Cardiac fibroblast (primary cell): ENCODE measurements at regions not wholly inside any gene's neighbourhood (a gene's known extent, or its start where the extent isn't known, plus 50 kb on each side); places are given as distances from the start of the nearest gene placed in this dataset.

ENCODE experiments used
- DNase-seq, 2 donors: peaks; one replicate each; pipeline versions ENCODE4 v3.0.0 to v3.0.0-alpha.2; 2010; ENCODE audit warnings: low read depth in 2 of 2
- H3K4me3 ChIP-seq, 2 donors: replicated peaks in 1 of 2; 1 replicate in 1 of 2; 2 replicates in 1 of 2; pipeline ENCODE4 v1.5.1; 2011; ENCODE audit warnings: low read depth in 2 of 2, low read length in 2 of 2, mild to moderate bottlenecking in 2 of 2, moderate library complexity in 1 of 2
- TF ChIP-seq, protein P1 (sequence below): IDR thresholded peaks from one replicate; pipeline ENCODE4 v1.5.1; 2011; ENCODE audit warnings: low read depth, mild to moderate bottlenecking, low read length, inconsistent platforms

DNA sequence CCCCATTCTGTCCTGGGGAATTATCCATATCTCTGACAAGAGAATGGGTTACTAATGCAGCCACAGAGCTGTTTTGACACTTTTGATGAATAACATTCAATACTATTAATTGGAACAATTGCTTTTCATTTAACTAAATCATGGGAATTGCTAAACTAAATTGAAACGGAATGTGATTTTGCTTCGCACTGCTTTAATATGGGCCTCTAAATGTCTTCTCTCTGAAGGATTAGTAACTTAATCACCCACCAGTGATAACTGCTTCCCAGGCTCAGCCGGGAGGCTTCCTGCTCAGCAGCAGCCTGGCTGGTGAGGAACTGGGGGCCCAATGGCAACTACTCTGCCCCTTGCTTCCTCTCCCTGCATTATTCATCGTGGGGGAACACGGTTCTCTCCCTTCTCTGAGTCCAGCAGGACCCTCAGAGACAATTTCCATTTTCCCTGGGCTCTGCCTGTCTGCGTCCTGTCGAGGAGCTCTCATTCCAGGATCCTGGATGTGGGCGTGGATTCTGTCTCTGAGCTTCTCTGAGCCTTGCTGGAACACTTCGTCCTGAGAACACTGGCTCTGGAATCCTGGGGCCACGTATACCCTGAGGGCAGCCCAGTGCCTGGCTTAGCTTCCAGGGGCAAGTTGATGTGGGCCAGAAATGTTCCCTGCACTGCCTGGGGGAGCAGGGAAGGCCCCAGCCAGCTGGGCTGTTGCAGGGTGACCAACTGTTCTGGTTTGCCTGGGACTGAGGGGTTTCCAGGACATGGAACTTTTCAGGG lies 308.9 kb downstream of the DHX35 start:
- H3K4me3 ChIP-seq: no peak overlapping the region
- no peak for DNase-seq
- TF ChIP-seq, protein P1, sequence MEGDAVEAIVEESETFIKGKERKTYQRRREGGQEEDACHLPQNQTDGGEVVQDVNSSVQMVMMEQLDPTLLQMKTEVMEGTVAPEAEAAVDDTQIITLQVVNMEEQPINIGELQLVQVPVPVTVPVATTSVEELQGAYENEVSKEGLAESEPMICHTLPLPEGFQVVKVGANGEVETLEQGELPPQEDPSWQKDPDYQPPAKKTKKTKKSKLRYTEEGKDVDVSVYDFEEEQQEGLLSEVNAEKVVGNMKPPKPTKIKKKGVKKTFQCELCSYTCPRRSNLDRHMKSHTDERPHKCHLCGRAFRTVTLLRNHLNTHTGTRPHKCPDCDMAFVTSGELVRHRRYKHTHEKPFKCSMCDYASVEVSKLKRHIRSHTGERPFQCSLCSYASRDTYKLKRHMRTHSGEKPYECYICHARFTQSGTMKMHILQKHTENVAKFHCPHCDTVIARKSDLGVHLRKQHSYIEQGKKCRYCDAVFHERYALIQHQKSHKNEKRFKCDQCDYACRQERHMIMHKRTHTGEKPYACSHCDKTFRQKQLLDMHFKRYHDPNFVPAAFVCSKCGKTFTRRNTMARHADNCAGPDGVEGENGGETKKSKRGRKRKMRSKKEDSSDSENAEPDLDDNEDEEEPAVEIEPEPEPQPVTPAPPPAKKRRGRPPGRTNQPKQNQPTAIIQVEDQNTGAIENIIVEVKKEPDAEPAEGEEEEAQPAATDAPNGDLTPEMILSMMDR: no peak

DNA sequence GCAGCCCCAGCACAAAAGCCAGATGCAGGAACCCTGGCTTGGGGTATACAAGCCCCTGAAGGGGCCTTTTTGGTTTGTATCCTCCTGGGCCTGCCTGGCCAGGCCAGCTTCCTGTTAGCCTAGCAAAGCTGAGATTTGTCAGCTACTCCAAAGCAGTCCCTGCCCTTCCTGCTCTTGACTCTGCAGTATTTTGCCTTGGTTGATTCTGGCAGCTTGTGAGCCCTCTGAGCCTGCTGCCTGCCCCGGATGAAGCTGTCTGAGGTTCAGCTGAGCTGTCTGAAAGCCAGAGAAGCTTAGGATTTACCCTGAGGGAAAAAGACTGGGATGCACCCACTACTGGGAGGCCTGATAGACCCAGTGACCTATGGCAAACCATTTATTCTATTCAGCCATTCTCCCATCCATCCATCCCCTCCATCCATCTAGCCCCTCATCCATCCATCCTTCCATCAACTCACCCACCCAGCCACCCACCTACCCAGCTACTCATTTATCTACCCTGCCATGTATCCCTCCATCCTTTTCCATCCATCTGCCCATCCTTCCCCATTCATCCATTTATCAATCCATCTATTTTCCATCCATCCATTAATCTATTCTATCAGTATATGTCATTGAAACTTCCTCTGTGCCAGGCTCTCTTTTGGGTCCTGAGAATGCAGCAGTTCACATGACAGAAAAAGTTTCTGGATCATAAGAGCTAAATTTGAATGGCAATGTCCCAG lies 307.5 kb downstream of the DHX35 start:
- no peak overlapping the region for H3K4me3 ChIP-seq
- DNase-seq: no peak
- TF ChIP-seq, protein P1: no peak

- no peak overlapping the region for H3K4me3 ChIP-seq
- TF ChIP-seq, protein P1: peak; percentile 88
- DNase-seq: peak; percentile 34 to 36
Measured at GRCh38 chr20:39268981-39269461, 306.9 kb downstream of the DHX35 start.

- TF ChIP-seq, protein P1: no peak
- no peak overlapping the region for H3K4me3 ChIP-seq
- DNase-seq: no peak
Measured at GRCh38 chr20:39268491-39268951, 306.4 kb downstream of the DHX35 start.

DNA sequence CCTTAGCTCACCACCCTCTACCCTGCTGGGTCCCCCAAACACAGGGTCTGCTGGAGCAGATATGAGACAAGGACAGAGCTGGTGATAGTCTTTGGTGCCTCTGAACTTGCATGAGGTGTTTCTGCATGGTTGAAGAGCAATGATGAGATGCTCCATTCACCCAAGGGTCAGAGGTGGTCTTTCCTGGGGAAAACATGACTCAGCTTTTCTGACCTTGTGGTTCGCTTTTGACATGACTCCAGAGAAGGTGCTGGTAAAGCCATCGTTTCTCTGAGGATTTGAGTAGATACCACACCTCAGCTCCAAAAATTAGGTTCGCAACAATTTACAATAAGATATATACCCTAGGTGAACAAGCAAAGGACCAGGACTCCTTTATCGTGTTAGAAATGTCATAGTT lies 304.8 kb downstream of the DHX35 start:
- no peak overlapping the region for H3K4me3 ChIP-seq
- DNase-seq: no peak
- TF ChIP-seq, protein P1: no peak

DNA sequence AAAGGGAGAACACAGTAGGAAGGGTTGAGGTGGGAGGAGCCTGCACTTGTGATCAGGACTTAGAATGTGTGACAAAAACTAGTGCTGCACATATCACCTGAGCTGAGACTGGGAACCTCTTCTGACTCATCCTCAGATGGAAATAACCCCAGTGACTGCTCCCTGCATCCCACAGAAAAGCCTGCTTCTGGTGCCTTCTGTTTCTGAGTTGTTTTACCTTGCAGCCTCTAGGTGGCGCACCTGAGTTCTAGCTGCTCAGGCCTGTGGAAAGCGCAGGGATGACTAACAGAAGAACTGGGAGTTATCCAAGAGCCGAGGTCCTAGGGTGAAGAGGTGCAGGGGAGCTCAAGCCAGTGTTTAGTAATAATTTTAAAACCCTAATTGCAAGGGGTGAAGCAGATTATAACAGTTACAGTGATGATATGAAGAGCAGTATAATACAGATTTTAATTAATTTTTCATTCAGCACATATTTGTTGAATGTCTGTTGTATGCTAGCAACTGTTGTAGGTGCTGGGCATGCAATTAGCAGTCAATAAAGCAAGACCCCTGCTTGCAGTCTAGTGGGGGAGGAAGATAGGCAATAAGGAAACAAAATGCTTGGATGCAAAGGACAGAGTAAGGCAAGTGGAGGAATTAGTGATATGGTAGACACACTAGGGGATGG lies 302.5 kb downstream of the DHX35 start:
- no peak overlapping the region for H3K4me3 ChIP-seq
- peak; percentile 80 to 83 for DNase-seq
- TF ChIP-seq, protein P1: peak; percentile 95
